ENCODE measurements at regions not wholly inside any gene's neighbourhood (a gene's known extent, or its start where the extent isn't known, plus 50 kb on each side); places are given as distances from the start of the nearest gene placed in this dataset.
A peak's percentile ranks its signal among the peaks of the same experiment; 100 is the strongest.

- DNase-seq (ENCODE audit: low spot score) = peak; percentile 24
These were observed 121.8 kb upstream of the TNR start for GRCh38 chr1:175865041-175865766.

- no peak for DNase-seq (ENCODE audit: low spot score)
These were observed 121.2 kb upstream of the TNR start for GRCh38 chr1:175864625-175865024.

GRCh38 chr1:175864183-175864582, 120.8 kb upstream of the TNR start:
- DNase-seq (ENCODE audit: low spot score) = no peak

GRCh38 chr1:175863299-175864050, 120.1 kb upstream of the TNR start:
- DNase-seq (ENCODE audit: low spot score) = no peak

GRCh38 chr1:175862408-175862807, 119.0 kb upstream of the TNR start:
- no peak for DNase-seq (ENCODE audit: low spot score)

- DNase-seq (ENCODE audit: low spot score) = no peak
These were observed 118.4 kb upstream of the TNR start for GRCh38 chr1:175861626-175862367.

GRCh38 chr1:175857756-175858155, 114.4 kb upstream of the TNR start:
- DNase-seq (ENCODE audit: low spot score) = peak; percentile 73

- DNase-seq (ENCODE audit: low spot score) = no peak
These were observed 110.3 kb upstream of the TNR start for GRCh38 chr1:175853681-175854080.

- DNase-seq (ENCODE audit: low spot score) = no peak
These were observed 108.4 kb upstream of the TNR start for GRCh38 chr1:175851749-175852148.

- peak; percentile 6 for DNase-seq (ENCODE audit: low spot score)
These were observed 104.9 kb upstream of the TNR start for GRCh38 chr1:175848329-175848728.

- DNase-seq (ENCODE audit: low spot score) = no peak
These were observed 102.6 kb upstream of the TNR start for GRCh38 chr1:175845985-175846384.

GRCh38 chr1:175845338-175845737, 101.9 kb upstream of the TNR start:
- no peak for DNase-seq (ENCODE audit: low spot score)

GRCh38 chr1:175844877-175845276, 101.5 kb upstream of the TNR start:
- no peak for DNase-seq (ENCODE audit: low spot score)

GRCh38 chr1:175842550-175842949, 99.2 kb upstream of the TNR start:
- DNase-seq (ENCODE audit: low spot score) = no peak

- no peak for DNase-seq (ENCODE audit: low spot score)
These were observed 98.4 kb upstream of the TNR start for GRCh38 chr1:175841738-175842187.

GRCh38 chr1:175840787-175841186, 97.4 kb upstream of the TNR start:
- no peak for DNase-seq (ENCODE audit: low spot score)

GRCh38 chr1:175839779-175840669, 96.6 kb upstream of the TNR start:
- DNase-seq (ENCODE audit: low spot score) = no peak

GRCh38 chr1:175834597-175834996, 91.2 kb upstream of the TNR start:
- DNase-seq (ENCODE audit: low spot score) = no peak

GRCh38 chr1:175833951-175834350, 90.6 kb upstream of the TNR start:
- no peak for DNase-seq (ENCODE audit: low spot score)

- no peak for DNase-seq (ENCODE audit: low spot score)
These were observed 90.1 kb upstream of the TNR start for GRCh38 chr1:175833502-175833901.

- no peak for DNase-seq (ENCODE audit: low spot score)
These were observed 87.1 kb upstream of the TNR start for GRCh38 chr1:175830500-175830899.

GRCh38 chr1:175829845-175830244, 86.5 kb upstream of the TNR start:
- no peak for DNase-seq (ENCODE audit: low spot score)
